Astrocyte of the spinal cord (primary cell): ENCODE measurements at regions not wholly inside any gene's neighbourhood (a gene's known extent, or its start where the extent isn't known, plus 50 kb on each side); places are given as distances from the start of the nearest gene placed in this dataset.

Experiments
- DNase-seq: peaks from one replicate; pipeline ENCODE4 v3.0.0; 2011; ENCODE audit warnings: low read depth, low spot score
- H3K4me3 ChIP-seq: 2 replicates; pipeline ENCODE4 v1.5.1; 2011; ENCODE audit warnings: low read depth, mild to moderate bottlenecking, low read length, moderate library complexity
- in situ Hi-C: cut with HindIII; loops from 2 replicates; pipeline ENCODE4 v1.10.0; 2017; ENCODE audit warnings: low sequenced_read_pairs
- TF ChIP-seq, protein P1 (sequence below): IDR thresholded peaks from 2 replicates; pipeline ENCODE4 v1.5.1; 2012; ENCODE audit warnings: low read depth, mild to moderate bottlenecking, low read length, inconsistent platforms

DNA sequence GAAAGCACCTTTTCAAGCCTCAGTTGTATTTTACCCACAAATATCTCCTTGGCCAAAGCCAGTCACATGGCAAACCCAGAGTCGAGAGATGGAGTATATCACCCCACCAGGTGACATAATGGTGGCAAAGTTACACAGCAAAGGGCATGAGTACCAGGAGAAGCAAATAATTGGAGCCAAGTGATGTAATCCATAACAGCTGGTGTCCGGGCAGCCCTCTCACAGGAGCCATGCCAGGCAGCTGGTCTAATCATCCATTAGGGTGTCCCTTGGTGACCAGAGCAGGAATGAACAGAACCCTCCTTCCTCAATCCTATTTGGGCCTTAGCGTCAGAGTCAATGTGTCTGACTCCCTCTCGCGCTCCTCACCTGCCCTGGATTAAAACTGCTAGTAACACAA is 272.1 kb downstream of the LRFN2 start:
- H3K4me3 ChIP-seq, result no peak overlapping the region
- in situ Hi-C loops, result no loop called here
- DNase-seq, result no peak
- TF ChIP-seq, protein P1, sequence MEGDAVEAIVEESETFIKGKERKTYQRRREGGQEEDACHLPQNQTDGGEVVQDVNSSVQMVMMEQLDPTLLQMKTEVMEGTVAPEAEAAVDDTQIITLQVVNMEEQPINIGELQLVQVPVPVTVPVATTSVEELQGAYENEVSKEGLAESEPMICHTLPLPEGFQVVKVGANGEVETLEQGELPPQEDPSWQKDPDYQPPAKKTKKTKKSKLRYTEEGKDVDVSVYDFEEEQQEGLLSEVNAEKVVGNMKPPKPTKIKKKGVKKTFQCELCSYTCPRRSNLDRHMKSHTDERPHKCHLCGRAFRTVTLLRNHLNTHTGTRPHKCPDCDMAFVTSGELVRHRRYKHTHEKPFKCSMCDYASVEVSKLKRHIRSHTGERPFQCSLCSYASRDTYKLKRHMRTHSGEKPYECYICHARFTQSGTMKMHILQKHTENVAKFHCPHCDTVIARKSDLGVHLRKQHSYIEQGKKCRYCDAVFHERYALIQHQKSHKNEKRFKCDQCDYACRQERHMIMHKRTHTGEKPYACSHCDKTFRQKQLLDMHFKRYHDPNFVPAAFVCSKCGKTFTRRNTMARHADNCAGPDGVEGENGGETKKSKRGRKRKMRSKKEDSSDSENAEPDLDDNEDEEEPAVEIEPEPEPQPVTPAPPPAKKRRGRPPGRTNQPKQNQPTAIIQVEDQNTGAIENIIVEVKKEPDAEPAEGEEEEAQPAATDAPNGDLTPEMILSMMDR, result no peak

DNA sequence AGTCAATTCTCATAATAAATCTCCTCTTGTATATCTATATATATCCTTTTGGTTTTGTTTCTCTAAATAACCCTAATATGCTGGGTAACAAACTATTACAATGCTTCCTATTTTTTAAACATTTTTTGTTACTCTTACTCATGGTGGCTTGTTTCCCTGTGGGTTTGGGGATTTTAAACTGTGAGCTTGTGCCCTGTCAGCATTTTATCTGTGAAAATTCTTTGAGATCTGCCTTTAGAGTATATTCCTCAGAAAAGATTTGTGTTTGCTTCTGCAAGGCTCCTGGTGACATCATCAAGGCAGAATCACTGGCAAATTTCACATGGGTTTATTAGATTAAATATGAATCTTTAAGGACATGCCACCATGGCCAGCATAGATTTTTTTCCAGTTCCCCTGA is 273.6 kb downstream of the LRFN2 start:
- in situ Hi-C loops, result no loop called here
- DNase-seq, result no peak
- TF ChIP-seq, protein P1, result no peak
- no peak overlapping the region for H3K4me3 ChIP-seq

DNA sequence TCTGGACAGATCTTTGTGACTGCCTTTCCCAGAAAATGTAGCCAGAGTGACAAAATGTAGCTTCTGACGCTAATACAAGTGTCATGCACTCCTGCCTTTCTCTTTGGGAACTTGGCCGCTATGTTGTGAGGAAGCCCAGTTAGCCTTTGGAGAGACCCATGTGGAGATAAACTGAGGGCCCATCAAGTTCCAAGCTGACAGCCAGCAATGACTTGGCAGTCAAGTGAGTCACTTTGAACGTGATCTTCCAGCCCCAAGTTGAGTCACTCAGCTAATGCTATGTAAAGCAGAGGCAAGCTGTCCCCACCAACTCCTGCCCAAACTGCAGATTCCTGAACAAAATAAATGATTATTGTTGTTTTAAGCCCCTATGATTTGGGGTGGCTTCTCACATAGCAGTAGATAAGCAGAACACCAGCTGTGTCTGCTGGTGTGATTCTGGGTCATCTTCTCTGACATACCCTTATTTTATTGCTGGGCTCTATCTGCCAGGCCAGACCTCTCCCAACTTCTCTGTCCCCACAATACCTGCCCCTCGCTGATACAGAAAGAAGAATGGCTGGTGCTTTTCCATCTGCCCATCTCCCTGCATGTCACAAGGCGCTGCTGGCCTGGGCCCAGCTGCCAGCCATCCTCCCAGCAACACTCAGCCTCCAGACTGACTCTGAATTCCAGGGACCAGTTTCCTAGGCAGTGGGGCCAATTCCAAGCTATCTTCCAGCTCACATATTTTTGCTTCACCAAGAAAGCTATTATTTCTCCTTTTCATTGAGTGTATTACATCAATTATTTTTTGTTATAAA is 274.8 kb downstream of the LRFN2 start:
- no peak for DNase-seq

DNA sequence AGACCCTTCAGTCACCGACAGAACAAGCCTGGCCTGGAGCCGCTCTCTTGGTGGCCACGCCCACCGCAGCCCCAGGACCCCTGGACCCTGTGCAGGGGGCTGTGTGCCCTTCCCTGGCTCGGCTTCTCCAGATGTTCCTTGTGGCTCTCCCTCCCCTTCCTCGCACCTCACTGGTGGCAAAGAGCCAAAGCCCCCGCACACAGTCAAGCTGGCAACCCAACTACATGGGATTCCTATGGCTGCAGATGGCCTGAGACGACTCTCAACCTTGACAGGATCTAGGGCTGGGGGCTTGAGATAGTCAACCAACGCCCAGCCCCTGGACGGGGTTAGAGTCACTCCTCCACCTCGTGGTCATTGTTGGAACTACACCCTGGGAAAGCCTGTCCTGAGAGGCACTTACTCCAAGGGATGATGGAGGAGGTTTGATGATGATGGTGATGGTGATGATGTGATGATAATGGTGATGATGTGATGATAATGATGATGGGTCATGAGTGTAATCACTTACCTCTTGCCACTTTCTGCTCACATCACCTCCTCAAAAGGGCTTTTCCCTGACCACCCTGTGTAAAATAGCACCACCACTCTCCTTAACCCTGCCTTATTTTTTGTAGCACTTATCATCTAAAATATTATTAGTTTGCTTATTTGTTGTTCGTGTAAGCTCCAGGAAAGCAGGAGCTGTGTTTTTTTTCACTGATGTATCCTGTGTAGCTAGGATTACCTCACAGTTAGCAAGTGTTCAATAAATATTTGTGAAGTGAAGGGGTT is 278.4 kb downstream of the LRFN2 start:
- in situ Hi-C loops, result no loop called here
- peak; percentile 5 for DNase-seq
- H3K4me3 ChIP-seq, result no peak overlapping the region
- TF ChIP-seq, protein P1, result peak; percentile 75

More for the DNA sequence above, 274.8 kb downstream of the LRFN2 start:
- in situ Hi-C loops, result no loop called here
- no peak overlapping the region for H3K4me3 ChIP-seq
- TF ChIP-seq, protein P1, result no peak

DNA sequence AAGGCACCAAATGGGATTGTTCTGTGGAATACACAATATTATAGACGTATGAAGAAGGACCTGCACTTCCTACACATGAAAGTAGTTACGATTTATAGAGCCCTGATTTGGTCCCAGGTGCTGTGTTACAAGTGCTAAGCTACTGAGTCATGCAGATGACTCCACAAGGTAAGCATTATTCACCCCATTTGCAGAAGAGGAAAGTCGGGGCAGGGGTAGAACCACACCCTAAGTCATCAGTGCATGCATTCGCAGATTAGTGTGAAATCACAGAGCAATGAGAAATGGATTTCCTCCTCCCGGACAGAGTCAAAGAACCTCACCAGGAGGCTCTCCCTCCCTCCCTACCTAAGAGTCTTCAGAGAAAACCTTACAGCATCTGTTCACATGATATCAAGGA is 279.5 kb downstream of the LRFN2 start:
- H3K4me3 ChIP-seq, result no peak overlapping the region
- TF ChIP-seq, protein P1, result no peak
- DNase-seq, result no peak
- in situ Hi-C loops, result no loop called here

DNA sequence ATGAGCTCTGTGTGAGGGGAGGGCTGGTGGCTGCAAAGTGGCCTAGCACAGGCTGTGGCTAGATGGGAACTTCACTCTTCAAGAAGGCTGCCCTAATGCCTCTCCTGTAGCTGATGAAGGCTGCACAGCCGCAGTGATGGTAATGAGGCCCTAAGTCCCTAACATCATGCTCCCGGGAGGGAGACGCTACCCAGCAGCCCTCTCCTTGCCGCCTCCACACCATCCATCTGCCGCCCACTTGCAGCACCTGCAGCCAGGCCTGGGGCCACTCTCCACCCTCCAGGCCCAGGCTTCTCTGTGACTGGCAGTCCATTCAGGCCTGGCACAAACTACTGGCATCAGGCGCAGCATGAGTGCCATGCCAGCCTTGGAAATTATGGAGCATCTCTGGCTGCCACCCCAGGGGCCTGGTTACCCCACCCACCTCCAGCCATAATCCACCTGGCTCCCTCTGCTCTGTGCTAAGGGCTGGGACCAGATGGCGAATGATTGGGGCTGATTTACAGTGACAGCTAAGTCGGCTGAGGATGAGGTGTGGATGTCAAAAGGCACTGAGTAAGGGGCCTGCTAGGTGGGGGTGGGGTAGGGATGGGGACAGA is 284.2 kb downstream of the LRFN2 start:
- in situ Hi-C loops, result no loop called here
- TF ChIP-seq, protein P1, result no peak

More for the DNA sequence above, 284.2 kb downstream of the LRFN2 start:
- no peak overlapping the region for H3K4me3 ChIP-seq
- DNase-seq, result no peak
